Suprapubic skin (tissue), 4 donors: ENCODE measurements at regions not wholly inside any gene's neighbourhood (a gene's known extent, or its start where the extent isn't known, plus 50 kb on each side); places are given as distances from the start of the nearest gene placed in this dataset.

Source experiments
- EP300 ChIP-seq: sonication (generic); formaldehyde crosslinking; IDR thresholded peaks from one replicate; pipeline ENCODE4 v1.6.1; 2017; ENCODE audit warnings: antibody characterized with exemption
- POLR2A ChIP-seq, 2 donors: fragments of 450-650 bp; IDR thresholded peaks; one replicate each; pipeline ENCODE4 v1.6.1; 2017; ENCODE audit warnings: antibody characterized with exemption in 2 of 2, mild to moderate bottlenecking in 2 of 2, moderate library complexity in 2 of 2
- POLR2AphosphoS5 ChIP-seq, 3 donors: sonication (generic); formaldehyde crosslinking; IDR thresholded peaks; one replicate each; pipeline ENCODE4 v1.6.1; 2017; ENCODE audit warnings: antibody characterized with exemption in 3 of 3
- TF ChIP-seq, protein P1 (sequence below), 2 donors: fragments of 200-600 bp in 1 of 2; fragments of 450-650 bp in 1 of 2; sonication (generic) in 1 of 2; IDR thresholded peaks; one replicate each; pipeline ENCODE4 v1.5.1; 2016 to 2019; ENCODE audit warnings: antibody characterized with exemption in 2 of 2, mild to moderate bottlenecking in 1 of 2, moderate library complexity in 1 of 2

DNA sequence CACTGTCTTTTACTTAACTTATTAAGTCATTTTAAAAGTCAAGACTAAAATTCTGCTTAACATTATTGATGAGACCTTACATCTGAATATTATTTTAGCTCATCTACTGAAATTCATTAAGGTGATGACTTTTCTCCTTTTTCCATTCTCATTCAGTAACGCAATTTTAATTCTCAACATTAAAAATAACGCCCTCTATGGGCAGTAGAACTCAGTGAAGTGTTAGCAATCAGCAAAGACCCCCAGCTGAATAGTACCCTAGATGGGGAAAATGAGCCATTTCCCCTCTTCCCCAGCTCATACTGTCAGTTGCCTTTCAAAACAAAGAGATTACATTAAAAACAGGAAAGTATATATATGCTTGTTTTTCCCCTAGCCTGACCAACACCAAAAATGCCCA is 203.3 kb downstream of the NR4A2 start:
- TF ChIP-seq, protein P1, sequence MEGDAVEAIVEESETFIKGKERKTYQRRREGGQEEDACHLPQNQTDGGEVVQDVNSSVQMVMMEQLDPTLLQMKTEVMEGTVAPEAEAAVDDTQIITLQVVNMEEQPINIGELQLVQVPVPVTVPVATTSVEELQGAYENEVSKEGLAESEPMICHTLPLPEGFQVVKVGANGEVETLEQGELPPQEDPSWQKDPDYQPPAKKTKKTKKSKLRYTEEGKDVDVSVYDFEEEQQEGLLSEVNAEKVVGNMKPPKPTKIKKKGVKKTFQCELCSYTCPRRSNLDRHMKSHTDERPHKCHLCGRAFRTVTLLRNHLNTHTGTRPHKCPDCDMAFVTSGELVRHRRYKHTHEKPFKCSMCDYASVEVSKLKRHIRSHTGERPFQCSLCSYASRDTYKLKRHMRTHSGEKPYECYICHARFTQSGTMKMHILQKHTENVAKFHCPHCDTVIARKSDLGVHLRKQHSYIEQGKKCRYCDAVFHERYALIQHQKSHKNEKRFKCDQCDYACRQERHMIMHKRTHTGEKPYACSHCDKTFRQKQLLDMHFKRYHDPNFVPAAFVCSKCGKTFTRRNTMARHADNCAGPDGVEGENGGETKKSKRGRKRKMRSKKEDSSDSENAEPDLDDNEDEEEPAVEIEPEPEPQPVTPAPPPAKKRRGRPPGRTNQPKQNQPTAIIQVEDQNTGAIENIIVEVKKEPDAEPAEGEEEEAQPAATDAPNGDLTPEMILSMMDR (IDR thresholded peaks at IDR 0.05): no peak
- TF ChIP-seq EP300: no peak
- no peak for TF ChIP-seq POLR2A (IDR thresholded peaks at IDR 0.05)
- no peak for TF ChIP-seq POLR2AphosphoS5 (IDR thresholded peaks at IDR 0.05)
